ENCODE measurements at regions not wholly inside any gene's neighbourhood (a gene's known extent, or its start where the extent isn't known, plus 50 kb on each side); places are given as distances from the start of the nearest gene placed in this dataset.

DNA sequence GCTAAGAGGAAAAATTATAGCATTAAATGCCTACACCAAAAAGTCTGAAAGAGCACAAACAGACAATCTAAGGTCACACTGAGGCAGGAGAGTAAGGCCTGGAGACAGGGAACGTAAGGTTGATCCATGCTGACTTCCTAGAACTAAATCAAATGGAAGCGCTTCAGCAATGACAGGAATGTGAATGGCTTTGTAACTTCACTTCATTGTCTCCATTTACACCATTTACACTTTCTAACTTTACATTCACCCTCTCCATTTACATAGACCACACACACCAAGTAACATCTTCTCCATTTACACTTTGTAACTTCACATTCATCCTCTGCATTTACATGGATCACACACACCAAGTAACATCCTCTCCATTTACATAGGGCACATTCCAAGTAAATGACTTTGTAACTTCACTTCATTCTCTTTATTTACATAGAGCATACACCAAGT, 103.1 kb upstream of the SPATS2L start:
- 0 out of 2 replicates have a peak, but pooled peaks cover 2% of the 10 kb centered on the region for H3F3A ChIP-seq (replicated peaks; ENCODE audit: low read depth)
- peak overlapping the region; percentile 24; the same call in 1 of the 2 replicates for H3K4me2 ChIP-seq
- peak; percentile 89 for ATAC-seq
- no peak overlapping the region for H2AFZ ChIP-seq
- DNase-seq (ENCODE audit: low spot score), result peak; percentile 92
- Mint-ChIP-seq H3K27ac (peak overlapping the region; percentile 99), H3K4me1 (peaks cover 49% of the 10 kb centered on the region), H3K9me3 (peaks cover 26% of the 10 kb centered on the region), H3K36me3 (ENCODE audit: low read depth) (peaks cover 40% of the 10 kb centered on the region), H3K4me3 (no peak overlapping the region), H3K27me3 (ENCODE audit: insufficient read depth, low read depth, poor library complexity) (peaks cover 14% of the 10 kb centered on the region)
- H3K4me1 ChIP-seq (ENCODE audit: insufficient read depth), result peaks cover 30% of the 10 kb centered on the region
- no peaks in the 10 kb centered on the region for H3K36me3 ChIP-seq (ENCODE audit: insufficient read depth)
- no peaks in the 10 kb centered on the region for H3K27me3 ChIP-seq (ENCODE audit: insufficient read depth)
- H3K27ac ChIP-seq (ENCODE audit: low read depth), result peak overlapping the region; percentile 99
- TF ChIP-seq JUNB (IDR thresholded peaks at IDR 0.05; ENCODE audit: unreplicated experiment) (no peak), ZNF114 (CRISPR knock-in tag; IDR thresholded peaks at IDR 0.05) (no peak), CREB1 (CRISPR knock-in tag; IDR thresholded peaks at IDR 0.05; ENCODE audit: low read depth) (peak; percentile 52; the same call in 1 of the 2 replicates), STAT1 (IDR thresholded peaks at IDR 0.05; ENCODE audit: unreplicated experiment) (no peak), EZH2phosphoT487 (IDR thresholded peaks at IDR 0.05; ENCODE audit: unreplicated experiment) (no peak), POLR2AphosphoS5 (IDR thresholded peaks at IDR 0.05; ENCODE audit: low read depth) (peak; percentile 44), NANOG (IDR thresholded peaks at IDR 0.05; ENCODE audit: borderline replicate concordance) (peak; percentile 99)
- TF ChIP-seq, protein P1, sequence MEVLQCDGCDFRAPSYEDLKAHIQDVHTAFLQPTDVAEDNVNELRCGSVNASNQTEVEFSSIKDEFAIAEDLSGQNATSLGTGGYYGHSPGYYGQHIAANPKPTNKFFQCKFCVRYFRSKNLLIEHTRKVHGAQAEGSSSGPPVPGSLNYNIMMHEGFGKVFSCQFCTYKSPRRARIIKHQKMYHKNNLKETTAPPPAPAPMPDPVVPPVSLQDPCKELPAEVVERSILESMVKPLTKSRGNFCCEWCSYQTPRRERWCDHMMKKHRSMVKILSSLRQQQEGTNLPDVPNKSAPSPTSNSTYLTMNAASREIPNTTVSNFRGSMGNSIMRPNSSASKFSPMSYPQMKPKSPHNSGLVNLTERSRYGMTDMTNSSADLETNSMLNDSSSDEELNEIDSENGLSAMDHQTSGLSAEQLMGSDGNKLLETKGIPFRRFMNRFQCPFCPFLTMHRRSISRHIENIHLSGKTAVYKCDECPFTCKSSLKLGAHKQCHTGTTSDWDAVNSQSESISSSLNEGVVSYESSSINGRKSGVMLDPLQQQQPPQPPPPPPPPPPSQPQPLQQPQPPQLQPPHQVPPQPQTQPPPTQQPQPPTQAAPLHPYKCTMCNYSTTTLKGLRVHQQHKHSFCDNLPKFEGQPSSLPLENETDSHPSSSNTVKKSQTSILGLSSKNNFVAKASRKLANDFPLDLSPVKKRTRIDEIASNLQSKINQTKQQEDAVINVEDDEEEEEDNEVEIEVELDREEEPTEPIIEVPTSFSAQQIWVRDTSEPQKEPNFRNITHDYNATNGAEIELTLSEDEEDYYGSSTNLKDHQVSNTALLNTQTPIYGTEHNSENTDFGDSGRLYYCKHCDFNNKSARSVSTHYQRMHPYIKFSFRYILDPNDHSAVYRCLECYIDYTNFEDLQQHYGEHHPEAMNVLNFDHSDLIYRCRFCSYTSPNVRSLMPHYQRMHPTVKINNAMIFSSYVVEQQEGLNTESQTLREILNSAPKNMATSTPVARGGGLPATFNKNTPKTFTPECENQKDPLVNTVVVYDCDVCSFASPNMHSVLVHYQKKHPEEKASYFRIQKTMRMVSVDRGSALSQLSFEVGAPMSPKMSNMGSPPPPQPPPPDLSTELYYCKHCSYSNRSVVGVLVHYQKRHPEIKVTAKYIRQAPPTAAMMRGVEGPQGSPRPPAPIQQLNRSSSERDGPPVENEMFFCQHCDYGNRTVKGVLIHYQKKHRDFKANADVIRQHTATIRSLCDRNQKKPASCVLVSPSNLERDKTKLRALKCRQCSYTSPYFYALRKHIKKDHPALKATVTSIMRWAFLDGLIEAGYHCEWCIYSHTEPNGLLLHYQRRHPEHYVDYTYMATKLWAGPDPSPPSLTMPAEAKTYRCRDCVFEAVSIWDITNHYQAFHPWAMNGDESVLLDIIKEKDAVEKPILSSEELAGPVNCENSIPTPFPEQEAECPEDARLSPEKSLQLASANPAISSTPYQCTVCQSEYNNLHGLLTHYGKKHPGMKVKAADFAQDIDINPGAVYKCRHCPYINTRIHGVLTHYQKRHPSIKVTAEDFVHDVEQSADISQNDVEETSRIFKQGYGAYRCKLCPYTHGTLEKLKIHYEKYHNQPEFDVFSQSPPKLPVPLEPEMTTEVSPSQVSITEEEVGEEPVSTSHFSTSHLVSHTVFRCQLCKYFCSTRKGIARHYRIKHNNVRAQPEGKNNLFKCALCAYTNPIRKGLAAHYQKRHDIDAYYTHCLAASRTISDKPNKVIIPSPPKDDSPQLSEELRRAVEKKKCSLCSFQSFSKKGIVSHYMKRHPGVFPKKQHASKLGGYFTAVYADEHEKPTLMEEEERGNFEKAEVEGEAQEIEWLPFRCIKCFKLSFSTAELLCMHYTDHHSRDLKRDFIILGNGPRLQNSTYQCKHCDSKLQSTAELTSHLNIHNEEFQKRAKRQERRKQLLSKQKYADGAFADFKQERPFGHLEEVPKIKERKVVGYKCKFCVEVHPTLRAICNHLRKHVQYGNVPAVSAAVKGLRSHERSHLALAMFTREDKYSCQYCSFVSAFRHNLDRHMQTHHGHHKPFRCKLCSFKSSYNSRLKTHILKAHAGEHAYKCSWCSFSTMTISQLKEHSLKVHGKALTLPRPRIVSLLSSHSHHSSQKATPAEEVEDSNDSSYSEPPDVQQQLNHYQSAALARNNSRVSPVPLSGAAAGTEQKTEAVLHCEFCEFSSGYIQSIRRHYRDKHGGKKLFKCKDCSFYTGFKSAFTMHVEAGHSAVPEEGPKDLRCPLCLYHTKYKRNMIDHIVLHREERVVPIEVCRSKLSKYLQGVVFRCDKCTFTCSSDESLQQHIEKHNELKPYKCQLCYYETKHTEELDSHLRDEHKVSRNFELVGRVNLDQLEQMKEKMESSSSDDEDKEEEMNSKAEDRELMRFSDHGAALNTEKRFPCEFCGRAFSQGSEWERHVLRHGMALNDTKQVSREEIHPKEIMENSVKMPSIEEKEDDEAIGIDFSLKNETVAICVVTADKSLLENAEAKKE (CRISPR knock-in tag; IDR thresholded peaks at IDR 0.05), result peak; percentile 96
- TF ChIP-seq, protein P2, sequence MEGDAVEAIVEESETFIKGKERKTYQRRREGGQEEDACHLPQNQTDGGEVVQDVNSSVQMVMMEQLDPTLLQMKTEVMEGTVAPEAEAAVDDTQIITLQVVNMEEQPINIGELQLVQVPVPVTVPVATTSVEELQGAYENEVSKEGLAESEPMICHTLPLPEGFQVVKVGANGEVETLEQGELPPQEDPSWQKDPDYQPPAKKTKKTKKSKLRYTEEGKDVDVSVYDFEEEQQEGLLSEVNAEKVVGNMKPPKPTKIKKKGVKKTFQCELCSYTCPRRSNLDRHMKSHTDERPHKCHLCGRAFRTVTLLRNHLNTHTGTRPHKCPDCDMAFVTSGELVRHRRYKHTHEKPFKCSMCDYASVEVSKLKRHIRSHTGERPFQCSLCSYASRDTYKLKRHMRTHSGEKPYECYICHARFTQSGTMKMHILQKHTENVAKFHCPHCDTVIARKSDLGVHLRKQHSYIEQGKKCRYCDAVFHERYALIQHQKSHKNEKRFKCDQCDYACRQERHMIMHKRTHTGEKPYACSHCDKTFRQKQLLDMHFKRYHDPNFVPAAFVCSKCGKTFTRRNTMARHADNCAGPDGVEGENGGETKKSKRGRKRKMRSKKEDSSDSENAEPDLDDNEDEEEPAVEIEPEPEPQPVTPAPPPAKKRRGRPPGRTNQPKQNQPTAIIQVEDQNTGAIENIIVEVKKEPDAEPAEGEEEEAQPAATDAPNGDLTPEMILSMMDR (conservative IDR thresholded peaks at IDR 0.05; ENCODE audit: low read depth in 2 of 2), result no peak
- TF ChIP-seq, protein P3, sequence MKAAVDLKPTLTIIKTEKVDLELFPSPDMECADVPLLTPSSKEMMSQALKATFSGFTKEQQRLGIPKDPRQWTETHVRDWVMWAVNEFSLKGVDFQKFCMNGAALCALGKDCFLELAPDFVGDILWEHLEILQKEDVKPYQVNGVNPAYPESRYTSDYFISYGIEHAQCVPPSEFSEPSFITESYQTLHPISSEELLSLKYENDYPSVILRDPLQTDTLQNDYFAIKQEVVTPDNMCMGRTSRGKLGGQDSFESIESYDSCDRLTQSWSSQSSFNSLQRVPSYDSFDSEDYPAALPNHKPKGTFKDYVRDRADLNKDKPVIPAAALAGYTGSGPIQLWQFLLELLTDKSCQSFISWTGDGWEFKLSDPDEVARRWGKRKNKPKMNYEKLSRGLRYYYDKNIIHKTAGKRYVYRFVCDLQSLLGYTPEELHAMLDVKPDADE (IDR thresholded peaks at IDR 0.05), result peak; percentile 67; the same call in 1 of the 2 replicates
- no peak overlapping the region for H3K4me3 ChIP-seq
- H3K9me2 ChIP-seq (ENCODE audit: insufficient read depth), result no peaks in the 10 kb centered on the region
- no peaks in the 10 kb centered on the region for H3K79me2 ChIP-seq (replicated peaks; ENCODE audit: insufficient read depth)
- H4K20me1 ChIP-seq (replicated peaks; ENCODE audit: insufficient read depth), result no peaks in the 10 kb centered on the region

Measured in GM23338 (cell line).